Posterior vena cava (tissue), 2 donors: ENCODE measurements at regions not wholly inside any gene's neighbourhood (a gene's known extent, or its start where the extent isn't known, plus 50 kb on each side); places are given as distances from the start of the nearest gene placed in this dataset.
"Not testable (repeated sequence)": the region's sequence is repeated elsewhere in the genome, so short reads cannot be mapped to it uniquely, and the experiment has no call there.

ENCODE experiments used
- DNase-seq: peaks from one replicate; pipeline ENCODE4 v3.0.0-alpha.2; 2020; ENCODE audit warnings: low spot score
- intact Hi-C, 2 donors: fragments of 100-400 bp; cut with DNase I; formaldehyde crosslinking; loops; one replicate each; pipeline versions ENCODE4 v1.14.1 to v1.14.2; 2022 to 2023
- donor health status: DM: yes; HTN: yes; CAD: no.
- donor health status: DM: yes; HTN: yes; CAD: no.

- DNase-seq, intact Hi-C loops: not testable (repeated sequence)
These were observed 307.4 kb downstream of the DOK5 start for GRCh38 chr20:54782758-54783157.

DNA sequence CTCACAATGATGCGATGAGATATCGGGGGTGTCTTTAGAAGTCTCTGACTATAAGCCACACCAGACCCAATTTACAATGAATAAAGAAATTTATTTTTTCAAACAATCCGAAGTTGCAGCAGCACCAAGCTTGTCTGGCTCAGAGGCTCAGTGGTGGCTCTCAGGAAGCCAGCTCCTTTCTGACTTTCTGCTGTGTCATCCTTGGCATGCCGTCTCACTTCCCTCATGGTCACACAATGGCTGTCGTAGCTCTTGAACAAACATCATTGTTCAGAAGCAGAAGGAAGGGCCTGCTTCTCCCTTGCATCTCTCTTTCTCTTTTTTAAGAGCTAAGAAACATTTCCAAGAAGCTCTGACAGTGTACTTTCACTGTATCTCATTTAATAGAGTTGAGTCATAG lies 299.0 kb downstream of the DOK5 start:
- DNase-seq, result no peak
- intact Hi-C loops, result no loop called here

GRCh38 chr20:54773643-54774000 lies 298.2 kb downstream of the DOK5 start:
- DNase-seq, result no peak
- intact Hi-C loops, result no loop called here

DNA sequence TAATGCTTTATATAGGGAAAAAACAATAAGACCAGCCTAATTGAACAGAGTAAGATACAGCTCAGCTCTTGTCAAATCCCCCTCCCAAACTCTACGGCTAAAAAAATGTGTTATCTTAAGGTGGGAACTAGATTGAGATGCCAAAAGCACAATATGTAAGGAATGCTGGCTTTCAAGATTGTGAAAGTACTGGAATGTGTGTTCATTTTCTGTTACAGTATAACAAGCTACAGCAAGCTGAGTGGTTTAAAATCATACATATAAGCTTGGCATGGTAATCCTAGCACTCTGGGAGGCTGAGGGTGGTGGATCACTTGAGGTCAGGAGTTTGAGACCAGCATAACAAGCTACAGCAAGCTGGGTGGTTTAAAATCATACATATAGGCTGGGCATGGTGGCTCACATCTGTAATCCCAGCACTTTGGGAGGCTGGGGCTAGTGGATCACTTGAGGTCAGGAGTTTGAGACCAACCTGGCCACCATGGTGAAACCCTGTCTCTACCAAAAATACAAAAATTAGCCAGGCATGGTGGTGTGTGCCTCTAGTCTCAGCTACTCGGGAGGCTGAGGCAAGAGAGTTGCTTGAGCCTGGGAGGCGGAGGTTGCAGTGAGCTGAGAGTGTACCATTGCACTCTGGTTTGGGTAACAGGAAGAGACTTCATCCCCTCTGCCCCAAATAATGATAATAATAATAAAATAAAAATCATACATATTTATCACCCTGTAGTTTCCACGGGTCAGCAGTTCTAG lies 297.7 kb downstream of the DOK5 start:
- DNase-seq, result no peak
- intact Hi-C loops, result no loop called here

DNA sequence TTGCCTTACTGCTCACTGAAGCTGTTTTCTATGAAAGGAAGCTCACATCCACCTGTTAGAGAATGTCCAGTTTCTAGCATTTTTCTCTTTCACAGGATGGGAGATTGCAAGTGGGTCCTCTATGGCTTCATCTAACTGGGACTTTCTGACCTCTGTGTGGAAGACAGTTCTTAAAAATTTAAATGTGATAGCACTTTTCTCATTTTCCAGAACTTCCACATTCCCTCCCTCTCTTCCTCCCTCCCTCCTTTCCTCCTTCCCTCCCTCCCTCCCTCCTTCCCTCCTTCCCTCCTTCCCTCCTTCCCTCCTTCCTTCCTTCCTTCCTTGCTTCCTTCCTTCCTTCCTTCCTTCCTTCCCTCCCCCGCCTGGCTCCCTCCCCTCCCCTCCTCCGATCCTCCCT lies 291.1 kb downstream of the DOK5 start:
- intact Hi-C loops, result no loop called here
- DNase-seq, result no peak

- DNase-seq, result no peak
- intact Hi-C loops, result no loop called here
These were observed 288.0 kb downstream of the DOK5 start for GRCh38 chr20:54763366-54763765.

GRCh38 chr20:54759589-54759988 lies 284.2 kb downstream of the DOK5 start:
- no peak for DNase-seq
- intact Hi-C loops, result no loop called here

GRCh38 chr20:54746796-54747195 lies 271.4 kb downstream of the DOK5 start:
- intact Hi-C loops, result no loop called here
- DNase-seq, result no peak

DNA sequence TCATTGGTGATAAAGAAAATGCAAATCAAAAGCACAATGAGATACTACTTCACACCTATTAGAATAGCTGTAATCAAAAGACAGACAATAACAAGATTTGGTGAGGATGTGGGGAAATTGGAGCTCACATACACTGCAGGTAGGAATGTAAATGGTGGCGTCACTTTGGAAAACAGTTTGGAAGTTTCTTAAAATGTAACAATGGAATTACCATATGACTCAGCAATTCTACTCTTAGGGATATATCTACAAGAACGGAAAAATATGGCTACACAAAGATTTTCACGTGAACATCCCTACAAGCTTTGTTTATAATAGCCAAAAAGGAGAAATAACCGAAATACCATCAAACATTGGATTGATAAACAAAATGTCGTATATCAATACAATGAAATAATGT lies 270.4 kb downstream of the DOK5 start:
- intact Hi-C loops, result no loop called here
- no peak for DNase-seq

- DNase-seq, result no peak
- intact Hi-C loops, result no loop called here
These were observed 268.7 kb downstream of the DOK5 start for GRCh38 chr20:54744097-54744496.

- intact Hi-C loops, result no loop called here
- DNase-seq, result no peak
These were observed 266.8 kb downstream of the DOK5 start for GRCh38 chr20:54742193-54742592.

GRCh38 chr20:54736421-54736820 lies 261.0 kb downstream of the DOK5 start:
- intact Hi-C loops, result loop anchor here in 1 of 2 donors (5.0 kb wide), 1 partner anchor 321 kb away; no protein-coding TSS in a partner anchor
- no peak for DNase-seq

GRCh38 chr20:54733687-54734086 lies 258.3 kb downstream of the DOK5 start:
- DNase-seq, result no peak
- intact Hi-C loops, result no loop called here

DNA sequence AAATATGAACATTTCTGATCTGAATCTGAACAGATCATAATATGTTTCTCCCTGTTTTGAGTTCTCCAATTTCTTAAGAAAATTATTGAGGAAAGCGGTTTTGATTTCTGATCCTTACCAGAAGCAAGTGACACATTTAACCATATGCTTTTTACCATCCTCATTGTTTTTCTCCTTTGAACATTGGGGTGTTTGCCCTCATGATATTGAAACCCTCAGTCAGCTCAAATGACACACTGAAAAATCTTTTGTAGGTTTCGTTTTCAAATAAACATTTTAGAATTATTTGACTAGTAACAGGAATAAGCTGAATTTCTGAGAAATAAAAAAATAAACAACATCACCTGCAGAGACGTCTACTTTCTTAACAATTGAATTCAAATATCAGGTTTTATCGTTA lies 252.1 kb downstream of the DOK5 start:
- DNase-seq, result no peak
- intact Hi-C loops, result no loop called here

GRCh38 chr20:54726687-54727300 lies 251.4 kb downstream of the DOK5 start:
- intact Hi-C loops, result no loop called here
- no peak for DNase-seq

GRCh38 chr20:54725266-54725665 lies 249.9 kb downstream of the DOK5 start:
- intact Hi-C loops, DNase-seq: not testable (repeated sequence)

DNA sequence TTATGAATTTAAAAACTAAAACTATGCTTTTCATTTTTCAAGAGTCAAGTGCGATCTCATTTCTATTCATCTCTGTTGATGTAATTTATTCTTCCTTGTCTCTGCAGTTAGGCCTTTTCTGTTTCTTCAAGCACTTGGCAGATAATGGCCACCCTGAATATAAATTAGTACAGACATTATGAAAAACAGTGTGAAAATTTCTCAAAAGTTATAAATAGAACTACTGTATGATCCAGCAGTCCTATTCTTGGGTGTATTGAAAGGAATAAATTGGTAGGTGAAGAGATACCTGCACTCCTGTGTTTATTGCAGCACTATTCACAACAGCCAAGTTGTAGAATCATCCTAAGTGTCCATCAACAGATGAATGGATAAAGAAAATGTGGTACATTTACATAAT lies 248.3 kb downstream of the DOK5 start:
- DNase-seq, result no peak
- intact Hi-C loops, result no loop called here

DNA sequence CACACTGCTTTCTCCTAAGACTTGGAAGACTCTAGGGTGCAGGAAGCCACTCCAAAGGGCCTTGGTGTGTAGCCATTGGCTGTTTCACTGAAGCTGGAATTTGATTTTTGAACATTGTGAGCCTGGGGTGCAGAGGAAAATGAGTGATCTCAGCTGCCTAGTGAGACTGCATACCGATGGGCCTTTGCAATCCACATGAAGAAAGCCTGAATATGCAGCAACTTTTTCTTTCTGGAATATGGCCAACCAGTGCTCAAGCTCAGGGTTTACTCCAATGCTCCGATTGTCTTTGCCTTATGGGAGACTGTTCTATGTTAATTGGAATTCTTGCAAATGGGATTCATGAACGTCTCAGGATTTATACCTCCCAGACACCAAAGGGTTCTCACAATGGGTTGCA lies 242.6 kb downstream of the DOK5 start:
- intact Hi-C loops, result no loop called here

GRCh38 chr20:54716790-54717189 lies 241.4 kb downstream of the DOK5 start:
- intact Hi-C loops, result no loop called here
- DNase-seq, result no peak

More for the DNA sequence above, 242.6 kb downstream of the DOK5 start:
- no peak for DNase-seq

GRCh38 chr20:54716174-54716747 lies 240.9 kb downstream of the DOK5 start:
- intact Hi-C loops, result no loop called here
- no peak for DNase-seq

DNA sequence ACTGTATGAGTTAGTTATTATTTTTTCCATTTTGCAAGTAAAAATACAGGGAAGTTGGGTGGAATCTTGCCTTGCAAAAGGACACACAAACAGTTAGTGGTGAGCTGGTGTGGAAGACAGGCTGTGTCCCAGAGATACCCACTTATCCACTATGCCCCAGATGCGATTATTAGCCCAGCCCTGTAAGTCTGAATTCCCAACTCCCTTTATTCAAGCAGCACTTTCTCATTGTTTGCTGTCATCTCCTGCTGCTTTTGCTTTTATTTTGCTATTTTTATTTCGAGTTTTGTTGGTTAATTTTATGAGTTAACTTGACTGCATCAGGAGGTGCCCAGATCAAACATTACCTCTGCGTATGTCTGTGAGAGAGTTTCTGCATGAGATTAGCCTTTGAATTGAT lies 239.4 kb downstream of the DOK5 start:
- intact Hi-C loops, result no loop called here
- DNase-seq, result no peak
